Stomach smooth muscle (tissue), 2 donors: ENCODE measurements at regions not wholly inside any gene's neighbourhood (a gene's known extent, or its start where the extent isn't known, plus 50 kb on each side); places are given as distances from the start of the nearest gene placed in this dataset.

Experiments
- H3K27ac ChIP-seq: one replicate; pipeline ENCODE4 v1.7.0; 2013; ENCODE audit warnings: mild to moderate bottlenecking, low read length, inconsistent platforms
- H3K27me3 ChIP-seq, 2 donors: one replicate each; pipeline ENCODE4 v1.7.0; 2013; ENCODE audit warnings: low read length in 2 of 2; ENCODE audit not compliant: insufficient read depth in 2 of 2, control insufficient read depth in 1 of 2
- H3K36me3 ChIP-seq, 2 donors: one replicate each; pipeline ENCODE4 v1.7.0; 2013; ENCODE audit warnings: low read length in 2 of 2; ENCODE audit not compliant: control insufficient read depth in 2 of 2, insufficient read depth in 2 of 2
- H3K4me1 ChIP-seq: one replicate; pipeline ENCODE4 v1.7.0; 2013; ENCODE audit warnings: low read length; ENCODE audit not compliant: control insufficient read depth, insufficient read depth
- H3K4me3 ChIP-seq, 2 donors: one replicate each; pipeline ENCODE4 v1.7.0; 2013; ENCODE audit warnings: low read length in 2 of 2
- H3K9ac ChIP-seq, 2 donors: one replicate each; pipeline ENCODE4 v1.7.0; 2013; ENCODE audit warnings: low read length in 2 of 2, mild to moderate bottlenecking in 1 of 2
- H3K9me3 ChIP-seq, 2 donors: one replicate each; pipeline ENCODE4 v1.7.0; 2013; ENCODE audit warnings: low read length in 2 of 2; ENCODE audit not compliant: control insufficient read depth in 2 of 2
- donor health status: healthy.
- donor health status: Pancreatic carcinoma.

DNA sequence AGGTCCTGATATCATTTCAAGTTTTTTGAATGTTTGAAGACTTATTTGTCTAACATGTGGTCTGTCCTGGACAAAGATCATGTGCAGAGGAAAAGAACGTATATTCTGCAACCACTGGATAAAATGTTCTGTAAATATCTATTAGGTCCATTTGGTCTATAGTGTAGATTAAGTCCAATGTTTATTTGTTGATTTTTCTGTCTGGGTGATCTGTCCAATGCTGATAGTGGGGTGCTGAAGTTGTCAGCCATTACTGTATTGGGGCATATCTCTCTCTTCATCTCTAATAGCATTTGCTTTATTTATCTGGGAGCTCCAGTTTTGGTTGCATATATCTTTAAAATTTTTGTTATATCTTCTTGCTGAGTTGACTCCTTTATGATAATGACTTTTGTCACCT lies 258.4 kb upstream of the CITED2 start:
- Histone ChIP-seq H3K4me1 (no peaks in the 10 kb centered on the region), H3K27ac (no peak overlapping the region), H3K27me3 (no peaks in the 10 kb centered on the region), H3K36me3 (no peaks in the 10 kb centered on the region), H3K9ac (no peak overlapping the region), H3K9me3 (no peaks in the 10 kb centered on the region), H3K4me3 (no peak overlapping the region)

GRCh38 chr6:139628270-139628669 lies 253.8 kb upstream of the CITED2 start:
- Histone ChIP-seq H3K4me1 (no peaks in the 10 kb centered on the region), H3K27me3 (no peaks in the 10 kb centered on the region), H3K9me3 (no peaks in the 10 kb centered on the region), H3K27ac (no peak overlapping the region), H3K9ac (no peak overlapping the region), H3K36me3 (no peaks in the 10 kb centered on the region), H3K4me3 (no peak overlapping the region)

DNA sequence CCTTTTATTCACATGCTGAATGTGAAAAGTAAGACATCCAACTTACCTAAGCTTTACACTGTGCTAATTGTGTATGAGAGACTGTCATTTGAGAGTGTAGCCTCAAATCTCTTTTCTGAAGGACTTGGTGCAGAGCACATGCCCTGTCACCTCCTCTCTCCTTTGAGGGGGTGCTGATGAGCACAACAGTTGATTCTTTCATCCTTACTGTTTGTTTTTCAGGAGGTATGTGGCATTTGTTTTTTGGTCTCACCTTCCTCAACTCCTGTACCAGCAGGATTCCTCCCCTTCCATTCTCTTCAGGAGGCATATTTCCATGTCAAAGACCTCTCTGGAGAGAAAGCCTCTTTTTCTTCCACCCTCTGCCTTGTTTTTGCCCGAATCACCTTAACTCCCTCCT lies 252.6 kb upstream of the CITED2 start:
- Histone ChIP-seq H3K36me3 (no peaks in the 10 kb centered on the region), H3K4me3 (no peak overlapping the region), H3K9me3 (no peaks in the 10 kb centered on the region), H3K27me3 (no peaks in the 10 kb centered on the region), H3K27ac (no peak overlapping the region), H3K4me1 (no peaks in the 10 kb centered on the region), H3K9ac (no peak overlapping the region)

DNA sequence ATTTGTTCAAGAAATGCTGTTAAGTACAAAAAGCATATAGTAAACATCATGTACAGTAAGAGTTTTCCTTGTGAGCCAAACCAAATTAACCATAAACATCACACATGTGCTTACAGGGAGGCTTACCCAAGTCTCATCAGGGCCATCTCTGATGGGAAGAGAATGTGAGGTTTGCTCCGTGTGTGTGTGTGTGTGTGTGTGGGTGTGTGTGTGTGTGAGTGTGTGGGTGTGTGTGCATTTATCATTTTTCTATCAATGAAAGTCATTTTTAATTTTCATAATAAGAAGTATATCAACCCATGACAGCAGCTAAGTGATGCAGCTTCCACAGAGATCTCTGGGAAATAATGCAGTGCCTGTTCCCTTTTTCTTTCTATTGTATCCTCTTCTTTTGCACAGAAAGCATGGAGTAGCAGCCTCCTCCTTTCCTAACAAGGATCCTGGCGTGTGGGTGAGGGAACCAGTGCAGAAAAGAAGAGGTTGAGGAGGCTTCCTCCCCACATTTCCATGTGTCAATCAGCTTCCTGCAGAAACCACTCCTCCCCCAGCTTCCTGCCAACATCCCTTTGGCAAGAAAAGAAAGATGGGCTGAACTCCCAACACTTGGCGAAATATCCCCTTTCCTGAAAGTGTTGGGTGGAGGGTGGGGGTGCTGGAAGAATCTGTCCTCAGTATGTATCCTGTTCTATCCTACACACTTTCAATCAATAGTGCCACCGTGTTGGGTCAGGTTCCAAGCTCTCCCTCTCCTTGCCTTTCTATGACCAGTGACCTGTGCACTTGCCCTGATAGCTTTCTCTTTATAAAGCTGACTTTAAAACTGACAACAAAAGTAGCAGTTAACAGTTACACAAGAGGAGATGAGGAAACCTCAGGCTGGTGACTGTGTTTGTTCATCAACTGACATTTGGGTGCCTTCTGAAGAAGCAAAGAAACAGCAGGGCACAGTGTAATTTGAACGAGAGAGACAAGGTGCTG lies 251.8 kb upstream of the CITED2 start:
- Histone ChIP-seq H3K27me3 (no peaks in the 10 kb centered on the region), H3K4me1 (no peaks in the 10 kb centered on the region), H3K36me3 (no peaks in the 10 kb centered on the region), H3K27ac (no peak overlapping the region), H3K9me3 (no peaks in the 10 kb centered on the region), H3K4me3 (no peak overlapping the region), H3K9ac (no peak overlapping the region)

DNA sequence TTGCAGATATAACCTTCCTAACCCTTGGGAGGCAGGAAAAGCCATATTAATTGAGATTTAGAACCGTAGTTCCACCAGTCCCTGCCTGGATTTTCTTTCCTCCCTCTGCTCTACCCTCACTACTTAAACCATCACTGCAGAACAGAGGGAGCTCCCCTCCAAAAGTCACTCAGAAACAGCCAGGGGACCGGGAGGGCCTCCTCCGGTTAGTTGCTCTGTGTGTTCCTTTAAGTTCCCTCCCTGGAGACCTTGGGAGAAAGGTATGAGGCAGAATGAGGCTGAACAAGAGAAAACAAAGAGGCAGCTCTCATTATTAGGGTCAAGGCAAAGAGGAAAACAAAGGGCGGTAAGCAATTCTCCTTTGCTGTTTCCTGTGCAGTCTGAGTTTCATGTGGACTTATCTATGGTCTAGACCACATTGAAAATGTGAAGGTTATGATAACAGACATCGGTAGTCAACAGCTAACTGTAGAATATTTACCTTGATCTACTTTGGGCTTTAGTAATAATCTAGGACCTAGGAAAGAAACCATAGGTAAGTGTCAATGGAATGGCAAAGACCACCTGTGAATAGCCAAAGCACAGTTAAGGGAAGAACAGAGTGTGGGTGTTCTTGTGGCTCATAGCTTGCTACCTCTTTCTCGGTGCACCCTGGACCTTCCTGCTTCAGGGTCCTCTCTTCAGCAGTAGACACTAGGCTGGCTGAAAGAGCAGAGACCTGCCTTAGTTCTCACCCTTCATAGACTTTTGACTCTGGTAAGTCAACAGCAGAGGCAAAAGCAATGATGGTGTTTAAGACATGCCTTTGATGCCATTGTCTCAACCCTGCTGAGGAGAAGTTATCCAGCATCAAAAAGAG lies 250.9 kb upstream of the CITED2 start:
- Histone ChIP-seq H3K9ac (no peak overlapping the region), H3K4me3 (no peak overlapping the region), H3K27me3 (no peaks in the 10 kb centered on the region), H3K36me3 (no peaks in the 10 kb centered on the region), H3K9me3 (no peaks in the 10 kb centered on the region), H3K27ac (no peak overlapping the region), H3K4me1 (no peaks in the 10 kb centered on the region)

GRCh38 chr6:139623372-139623771 lies 248.9 kb upstream of the CITED2 start:
- H3K27me3 ChIP-seq = no peaks in the 10 kb centered on the region
- no peaks in the 10 kb centered on the region for H3K9me3 ChIP-seq
- H3K4me1 ChIP-seq = no peaks in the 10 kb centered on the region
- H3K9ac ChIP-seq = no peak overlapping the region
- H3K27ac ChIP-seq = no peak overlapping the region
- H3K4me3 ChIP-seq = no peak overlapping the region
- H3K36me3 ChIP-seq = no peaks in the 10 kb centered on the region

GRCh38 chr6:139613496-139613895 lies 239.0 kb upstream of the CITED2 start:
- H3K9me3 ChIP-seq = no peaks in the 10 kb centered on the region
- H3K27ac ChIP-seq = no peak overlapping the region
- no peaks in the 10 kb centered on the region for H3K4me1 ChIP-seq
- no peak overlapping the region for H3K9ac ChIP-seq
- no peak overlapping the region for H3K4me3 ChIP-seq
- no peaks in the 10 kb centered on the region for H3K27me3 ChIP-seq
- no peaks in the 10 kb centered on the region for H3K36me3 ChIP-seq

GRCh38 chr6:139612135-139612465 lies 237.7 kb upstream of the CITED2 start:
- no peaks in the 10 kb centered on the region for H3K27me3 ChIP-seq
- no peaks in the 10 kb centered on the region for H3K4me1 ChIP-seq
- H3K4me3 ChIP-seq = no peak overlapping the region
- no peaks in the 10 kb centered on the region for H3K36me3 ChIP-seq
- H3K27ac ChIP-seq = no peak overlapping the region
- no peaks in the 10 kb centered on the region for H3K9me3 ChIP-seq
- H3K9ac ChIP-seq = no peak overlapping the region

DNA sequence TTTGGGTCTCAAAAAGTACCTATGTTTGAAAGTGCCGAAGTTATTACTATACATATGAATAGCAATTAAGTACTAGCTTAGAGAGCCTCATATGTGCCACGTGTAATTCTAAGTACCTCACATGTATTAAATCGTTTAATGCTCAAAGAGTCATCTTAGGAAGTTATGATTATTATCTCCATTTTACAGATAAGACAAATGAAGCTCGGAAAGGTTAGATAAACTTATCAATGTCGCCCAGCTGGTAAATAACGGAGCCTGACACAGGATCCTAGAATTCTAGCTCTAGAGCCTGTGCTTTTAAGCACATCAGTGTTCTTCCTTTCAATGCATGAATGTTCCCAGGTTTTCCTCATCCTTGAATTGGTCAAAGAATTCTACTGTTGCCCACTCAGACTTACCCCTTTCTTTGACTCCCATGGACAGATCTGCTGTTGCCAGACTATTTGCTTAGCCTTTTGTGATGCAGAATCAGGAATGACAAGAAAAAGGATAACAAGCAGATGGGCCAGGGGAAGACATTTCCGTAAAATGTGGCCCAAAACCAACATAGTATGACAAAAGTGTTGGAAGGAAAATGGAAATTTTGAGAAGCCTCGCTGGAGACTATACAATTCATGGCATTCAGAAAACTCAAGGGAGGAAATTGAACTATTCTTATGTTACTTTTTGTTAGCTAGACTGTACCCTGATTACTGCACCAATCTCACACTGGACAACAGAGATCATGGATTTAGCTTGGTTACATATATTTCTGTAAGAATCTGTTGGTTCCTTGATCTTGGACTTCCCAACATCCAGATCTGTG lies 237.1 kb upstream of the CITED2 start:
- Histone ChIP-seq H3K36me3 (no peaks in the 10 kb centered on the region), H3K4me1 (no peaks in the 10 kb centered on the region), H3K9me3 (no peaks in the 10 kb centered on the region), H3K9ac (no peak overlapping the region), H3K4me3 (no peak overlapping the region), H3K27ac (no peak overlapping the region), H3K27me3 (no peaks in the 10 kb centered on the region)

GRCh38 chr6:139608466-139609261 lies 234.2 kb upstream of the CITED2 start:
- Histone ChIP-seq H3K9me3 (no peaks in the 10 kb centered on the region), H3K27me3 (no peaks in the 10 kb centered on the region), H3K4me3 (no peak overlapping the region), H3K27ac (no peak overlapping the region), H3K36me3 (no peaks in the 10 kb centered on the region), H3K9ac (no peak overlapping the region), H3K4me1 (no peaks in the 10 kb centered on the region)
